ENCODE measurements at regions not wholly inside any gene's neighbourhood (a gene's known extent, or its start where the extent isn't known, plus 50 kb on each side); places are given as distances from the start of the nearest gene placed in this dataset.

DNA sequence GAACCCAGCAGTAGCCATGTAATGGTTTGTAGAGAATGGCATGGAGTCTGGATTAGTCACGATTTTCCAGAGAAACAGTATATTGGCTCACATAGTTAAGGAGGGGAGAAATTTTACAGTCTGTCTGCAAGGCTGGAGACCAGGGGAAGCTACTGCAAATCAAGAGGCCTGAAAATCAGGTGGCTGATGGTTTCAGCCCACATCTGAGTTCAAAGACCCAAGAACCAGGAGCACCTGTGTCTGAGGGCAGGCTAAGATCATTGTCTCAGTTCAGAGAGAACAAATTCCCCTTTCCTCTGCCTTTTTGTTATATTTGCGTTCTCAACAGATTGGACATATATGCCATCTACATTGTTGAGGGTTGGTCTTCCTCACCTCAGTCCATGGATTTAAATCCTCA, 207.5 kb upstream of the IRX2 start:
- Histone ChIP-seq H3K4me2 (ENCODE audit: unreplicated experiment) (no peak overlapping the region), H4K20me1 (ENCODE audit: insufficient read depth) (no peaks in the 10 kb centered on the region), H3K9ac (no peak overlapping the region), H3K36me3 (ENCODE audit: low read depth) (no peaks in the 10 kb centered on the region), H3K9me2 (ENCODE audit: insufficient read depth) (no peaks in the 10 kb centered on the region), H3K79me2 (ENCODE audit: insufficient read depth) (no peaks in the 10 kb centered on the region), H3F3A (ENCODE audit: insufficient read depth) (no peaks in the 10 kb centered on the region), H3K4me1 (ENCODE audit: insufficient read depth) (no peaks in the 10 kb centered on the region), H3K9me3 (ENCODE audit: low read depth) (no peaks in the 10 kb centered on the region), H3K4me3 (no peak overlapping the region), H3K27me3 (replicated peaks; ENCODE audit: insufficient read depth) (no peaks in the 10 kb centered on the region), H2AFZ (no peak overlapping the region), H3K27ac (no peak overlapping the region)
- WGBS, 2 experiments (ENCODE audit: low coverage in 1 of 2, low lambda C conversion rate in 2 of 2, missing lambda C conversion rate in 2 of 2) = 26 to 29% methylated on average over 2 of the region's 2 CpGs
- no peak for DNase-seq
- TF ChIP-seq EZH2 (IDR thresholded peaks at IDR 0.05; ENCODE audit: insufficient read depth, poor library complexity, severe bottlenecking) = no peak
- no peak for TF ChIP-seq EZH2phosphoT487 (IDR thresholded peaks at IDR 0.05; ENCODE audit: insufficient read depth, low read depth)
- in situ Hi-C loops (cut with MboI) = no loop called here

DNA sequence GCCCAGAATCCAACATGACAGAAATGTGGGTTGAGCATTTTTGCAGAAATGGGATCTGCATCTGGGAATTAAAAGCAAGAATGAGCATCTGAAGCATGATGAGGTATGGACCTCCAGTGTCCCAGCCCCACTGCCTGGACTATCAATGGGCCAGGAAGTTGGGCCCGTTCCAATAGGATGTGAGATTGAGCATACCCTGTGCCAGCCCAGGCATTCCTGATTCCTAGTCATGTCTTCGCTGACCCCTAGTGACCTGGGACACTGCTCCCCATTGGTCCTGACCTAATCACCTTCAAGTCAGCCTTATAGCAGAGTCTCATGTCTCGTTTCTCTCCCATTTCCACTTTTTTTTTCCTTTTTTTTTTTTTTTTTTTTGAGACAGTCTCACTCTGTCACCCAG, 197.4 kb upstream of the IRX2 start:
- TF ChIP-seq EZH2 (IDR thresholded peaks at IDR 0.05; ENCODE audit: insufficient read depth, poor library complexity, severe bottlenecking) (no peak), EZH2phosphoT487 (IDR thresholded peaks at IDR 0.05; ENCODE audit: insufficient read depth, low read depth) (no peak)
- WGBS, 2 experiments (ENCODE audit: low coverage in 1 of 2, low lambda C conversion rate in 2 of 2, missing lambda C conversion rate in 2 of 2) = 23 to 25% methylated on average over 3 of the region's 3 CpGs
- no peak overlapping the region for H3K4me2 ChIP-seq (ENCODE audit: unreplicated experiment)
- H3F3A ChIP-seq (ENCODE audit: insufficient read depth) = no peaks in the 10 kb centered on the region
- H3K4me3 ChIP-seq = no peak overlapping the region
- H3K9me3 ChIP-seq (ENCODE audit: low read depth) = no peaks in the 10 kb centered on the region
- H4K20me1 ChIP-seq (ENCODE audit: insufficient read depth) = no peaks in the 10 kb centered on the region
- no peak overlapping the region for H3K9ac ChIP-seq
- no peaks in the 10 kb centered on the region for H3K27me3 ChIP-seq (replicated peaks; ENCODE audit: insufficient read depth)
- H2AFZ ChIP-seq = no peak overlapping the region
- H3K27ac ChIP-seq = no peak overlapping the region
- no peaks in the 10 kb centered on the region for H3K4me1 ChIP-seq (ENCODE audit: insufficient read depth)
- no peak for DNase-seq
- in situ Hi-C loops (cut with MboI) = no loop called here
- no peaks in the 10 kb centered on the region for H3K9me2 ChIP-seq (ENCODE audit: insufficient read depth)
- no peaks in the 10 kb centered on the region for H3K79me2 ChIP-seq (ENCODE audit: insufficient read depth)
- H3K36me3 ChIP-seq (ENCODE audit: low read depth) = no peaks in the 10 kb centered on the region

DNA sequence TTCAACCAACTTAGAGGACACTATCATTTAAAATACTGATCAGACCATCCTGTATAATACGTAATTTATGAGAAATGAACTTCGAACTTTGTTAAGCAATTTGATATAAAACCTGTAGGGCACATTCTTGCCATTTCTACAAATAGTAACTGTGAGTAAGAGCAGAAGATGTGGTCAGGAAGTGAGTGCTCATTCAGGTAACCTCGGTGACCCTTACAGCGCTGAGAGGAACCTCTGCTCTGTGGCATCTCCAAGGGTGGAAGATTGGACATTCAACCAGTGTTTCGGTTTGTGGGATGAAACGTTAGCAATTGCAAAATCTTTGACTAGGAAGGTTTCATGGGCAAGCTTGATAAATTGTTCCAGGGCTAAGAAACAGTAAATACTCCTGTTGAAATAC, 194.8 kb upstream of the IRX2 start:
- Histone ChIP-seq H2AFZ (no peak overlapping the region), H4K20me1 (ENCODE audit: insufficient read depth) (no peaks in the 10 kb centered on the region), H3K9me3 (ENCODE audit: low read depth) (no peaks in the 10 kb centered on the region), H3K36me3 (ENCODE audit: low read depth) (no peaks in the 10 kb centered on the region), H3K9me2 (ENCODE audit: insufficient read depth) (no peaks in the 10 kb centered on the region), H3F3A (ENCODE audit: insufficient read depth) (no peaks in the 10 kb centered on the region), H3K4me2 (ENCODE audit: unreplicated experiment) (no peak overlapping the region), H3K9ac (no peak overlapping the region), H3K27ac (no peak overlapping the region), H3K4me3 (no peak overlapping the region), H3K4me1 (ENCODE audit: insufficient read depth) (no peaks in the 10 kb centered on the region), H3K79me2 (ENCODE audit: insufficient read depth) (no peaks in the 10 kb centered on the region), H3K27me3 (replicated peaks; ENCODE audit: insufficient read depth) (no peaks in the 10 kb centered on the region)
- 29 to 34% methylated on average over 6 of the region's 6 CpGs for WGBS, 2 experiments (ENCODE audit: low coverage in 1 of 2, low lambda C conversion rate in 2 of 2, missing lambda C conversion rate in 2 of 2)
- in situ Hi-C loops (cut with MboI) = no loop called here
- TF ChIP-seq EZH2 (IDR thresholded peaks at IDR 0.05; ENCODE audit: insufficient read depth, poor library complexity, severe bottlenecking) (no peak), EZH2phosphoT487 (IDR thresholded peaks at IDR 0.05; ENCODE audit: insufficient read depth, low read depth) (no peak)
- no peak for DNase-seq

DNA sequence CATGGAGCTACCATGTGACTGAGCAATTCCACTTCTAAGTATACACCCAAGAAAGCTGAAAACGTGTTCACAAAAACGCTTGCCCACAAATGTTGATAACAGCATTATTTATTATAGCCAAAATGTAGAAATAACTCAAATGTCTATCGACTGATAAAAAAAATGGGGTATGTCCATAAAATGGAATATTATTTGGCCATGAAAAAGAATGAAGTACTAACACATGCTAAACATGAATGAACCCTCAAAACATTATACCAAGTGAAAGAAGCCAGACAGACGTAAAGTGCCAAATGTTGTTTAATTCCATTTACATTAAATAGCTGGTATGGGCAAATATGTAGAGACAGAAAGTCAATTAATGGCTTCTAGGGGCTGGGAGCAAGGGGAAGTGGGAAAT, 184.9 kb upstream of the IRX2 start:
- 22 to 33% methylated on average over 4 of the region's 4 CpGs for WGBS, 2 experiments (ENCODE audit: low coverage in 1 of 2, low lambda C conversion rate in 2 of 2, missing lambda C conversion rate in 2 of 2)
- Histone ChIP-seq H3K9ac (no peak overlapping the region), H3K79me2 (ENCODE audit: insufficient read depth) (no peaks in the 10 kb centered on the region), H3K27me3 (replicated peaks; ENCODE audit: insufficient read depth) (no peaks in the 10 kb centered on the region), H3F3A (ENCODE audit: insufficient read depth) (no peaks in the 10 kb centered on the region), H4K20me1 (ENCODE audit: insufficient read depth) (no peaks in the 10 kb centered on the region), H3K4me3 (no peak overlapping the region), H3K4me1 (ENCODE audit: insufficient read depth) (no peaks in the 10 kb centered on the region), H3K36me3 (ENCODE audit: low read depth) (no peaks in the 10 kb centered on the region), H3K27ac (no peak overlapping the region), H3K9me2 (ENCODE audit: insufficient read depth) (no peaks in the 10 kb centered on the region), H3K9me3 (ENCODE audit: low read depth) (no peaks in the 10 kb centered on the region), H3K4me2 (ENCODE audit: unreplicated experiment) (no peak overlapping the region), H2AFZ (no peak overlapping the region)
- in situ Hi-C loops (cut with MboI) = no loop called here
- no peak for DNase-seq
- TF ChIP-seq EZH2phosphoT487 (IDR thresholded peaks at IDR 0.05; ENCODE audit: insufficient read depth, low read depth) (no peak), EZH2 (IDR thresholded peaks at IDR 0.05; ENCODE audit: insufficient read depth, poor library complexity, severe bottlenecking) (no peak)

- no peak overlapping the region for H3K4me2 ChIP-seq (ENCODE audit: unreplicated experiment)
- no peak overlapping the region for H3K4me3 ChIP-seq
- H3K27ac ChIP-seq = no peak overlapping the region
- H3K27me3 ChIP-seq (replicated peaks; ENCODE audit: insufficient read depth) = no peaks in the 10 kb centered on the region
- H3K36me3 ChIP-seq (ENCODE audit: low read depth) = no peaks in the 10 kb centered on the region
- H3F3A ChIP-seq (ENCODE audit: insufficient read depth) = no peaks in the 10 kb centered on the region
- in situ Hi-C loops (cut with MboI) = no loop called here
- H4K20me1 ChIP-seq (ENCODE audit: insufficient read depth) = no peaks in the 10 kb centered on the region
- 30 to 43% methylated on average over 10 of the region's 10 CpGs for WGBS, 2 experiments (ENCODE audit: low coverage in 1 of 2, low lambda C conversion rate in 2 of 2, missing lambda C conversion rate in 2 of 2)
- no peaks in the 10 kb centered on the region for H3K4me1 ChIP-seq (ENCODE audit: insufficient read depth)
- no peak for DNase-seq
- no peaks in the 10 kb centered on the region for H3K9me3 ChIP-seq (ENCODE audit: low read depth)
- H3K9ac ChIP-seq = no peak overlapping the region
- no peaks in the 10 kb centered on the region for H3K9me2 ChIP-seq (ENCODE audit: insufficient read depth)
- TF ChIP-seq EZH2 (IDR thresholded peaks at IDR 0.05; ENCODE audit: insufficient read depth, poor library complexity, severe bottlenecking) (no peak), EZH2phosphoT487 (IDR thresholded peaks at IDR 0.05; ENCODE audit: insufficient read depth, low read depth) (no peak)
- no peaks in the 10 kb centered on the region for H3K79me2 ChIP-seq (ENCODE audit: insufficient read depth)
- H2AFZ ChIP-seq = no peak overlapping the region
Observed at GRCh38 chr5:2929779-2930178, 178.3 kb upstream of the IRX2 start.

Measured in GM23248 (cell line).